HEK293 (cell line): ENCODE measurements at regions not wholly inside any gene's neighbourhood (a gene's known extent, or its start where the extent isn't known, plus 50 kb on each side); places are given as distances from the start of the nearest gene placed in this dataset.
A peak's percentile ranks its signal among the peaks of the same experiment; 100 is the strongest.

Experiments used
- HOXD13 ChIP-seq: sonication (generic); formaldehyde crosslinking; IDR thresholded peaks from 2 replicates; pipeline ENCODE4 v1.8.0; 2022; ENCODE audit warnings: missing genetic modification reagents, borderline replicate concordance
- INSM2 ChIP-seq: fragments of 450-650 bp; formaldehyde crosslinking; IDR thresholded peaks from 2 replicates; pipeline ENCODE4 v1.5.1; 2016; ENCODE audit warnings: missing biosample characterization, missing genetic modification characterization
- MYNN ChIP-seq: fragments of 450-650 bp; formaldehyde crosslinking; IDR thresholded peaks from 2 replicates; pipeline ENCODE4 v1.5.1; 2016; ENCODE audit warnings: missing biosample characterization, missing genetic modification characterization, borderline replicate concordance
- PBX3 ChIP-seq: sonication (generic); formaldehyde crosslinking; IDR thresholded peaks from 2 replicates; pipeline ENCODE4 v1.8.1; 2022; ENCODE audit warnings: mild to moderate bottlenecking, moderate library complexity, missing genetic modification reagents
- TCF7L2 ChIP-seq: IDR thresholded peaks from 2 replicates; pipeline ENCODE4 v1.6.1; 2011; ENCODE audit warnings: low read depth, mild to moderate bottlenecking, inconsistent platforms, low read length, moderate library complexity, borderline replicate concordance
- ZBTB10 ChIP-seq: fragments of 450-650 bp; formaldehyde crosslinking; IDR thresholded peaks from 2 replicates; pipeline ENCODE4 v1.5.1; 2016; ENCODE audit warnings: missing biosample characterization, missing genetic modification characterization
- ZBTB11 ChIP-seq: fragments of 450-650 bp; formaldehyde crosslinking; conservative IDR thresholded peaks from 2 replicates; pipeline ENCODE4 v1.5.1; 2016; ENCODE audit warnings: low read depth, missing biosample characterization, missing genetic modification characterization
- ZBTB20 ChIP-seq: fragments of 450-650 bp; formaldehyde crosslinking; IDR thresholded peaks from 2 replicates; pipeline ENCODE4 v1.5.1; 2016; ENCODE audit warnings: missing biosample characterization, missing genetic modification characterization
- ZBTB49 ChIP-seq: fragments of 450-650 bp; formaldehyde crosslinking; IDR thresholded peaks from 2 replicates; pipeline ENCODE4 v1.5.1; 2016; ENCODE audit warnings: missing biosample characterization, missing genetic modification characterization, low read depth
- ZFP69B ChIP-seq: fragments of 450-650 bp; formaldehyde crosslinking; IDR thresholded peaks from 2 replicates; pipeline ENCODE4 v1.5.1; 2016; ENCODE audit warnings: missing biosample characterization, missing genetic modification characterization
- ZNF10 ChIP-seq: fragments of 450-650 bp; formaldehyde crosslinking; IDR thresholded peaks from 2 replicates; pipeline ENCODE4 v1.5.1; 2017; ENCODE audit warnings: missing biosample characterization, missing genetic modification characterization
- ZNF175 ChIP-seq: fragments of 450-650 bp; formaldehyde crosslinking; IDR thresholded peaks from 2 replicates; pipeline ENCODE4 v1.5.1; 2016; ENCODE audit warnings: missing biosample characterization, missing genetic modification characterization
- ZNF211 ChIP-seq: fragments of 450-650 bp; formaldehyde crosslinking; IDR thresholded peaks from 2 replicates; pipeline ENCODE4 v1.5.1; 2016; ENCODE audit warnings: low read depth, missing biosample characterization, missing genetic modification characterization
- ZNF266 ChIP-seq: fragments of 450-650 bp; formaldehyde crosslinking; IDR thresholded peaks from 2 replicates; pipeline ENCODE4 v1.5.1; 2016; ENCODE audit warnings: missing biosample characterization, missing genetic modification characterization, low read depth
- ZNF274 ChIP-seq, 2 experiments: fragments of 200-500 bp in 1 of 2; fragments of 450-650 bp in 1 of 2; sonication (Bioruptor generic) in 1 of 2; formaldehyde crosslinking in 1 of 2; IDR thresholded peaks; 2 replicates each; pipeline versions ENCODE4 v1.5.1 to v1.6.1; 2014 to 2016; ENCODE audit warnings: borderline replicate concordance in 1 of 2, inconsistent platforms in 1 of 2, low read length in 1 of 2, missing biosample characterization in 1 of 2, missing genetic modification characterization in 1 of 2
- ZNF280D ChIP-seq: fragments of 450-650 bp; formaldehyde crosslinking; IDR thresholded peaks from 2 replicates; pipeline ENCODE4 v1.5.1; 2016; ENCODE audit warnings: missing biosample characterization, missing genetic modification characterization
- ZNF48 ChIP-seq: fragments of 450-650 bp; formaldehyde crosslinking; IDR thresholded peaks from 2 replicates; pipeline ENCODE4 v1.5.1; 2016; ENCODE audit warnings: missing biosample characterization, missing genetic modification characterization
- ZNF558 ChIP-seq: fragments of 450-650 bp; formaldehyde crosslinking; IDR thresholded peaks from 2 replicates; pipeline ENCODE4 v1.5.1; 2016; ENCODE audit warnings: missing biosample characterization, missing genetic modification characterization
- ZNF560 ChIP-seq: fragments of 450-650 bp; formaldehyde crosslinking; IDR thresholded peaks from 2 replicates; pipeline ENCODE4 v1.5.1; 2017; ENCODE audit warnings: missing biosample characterization, missing genetic modification characterization, borderline replicate concordance
- ZNF624 ChIP-seq: fragments of 450-650 bp; formaldehyde crosslinking; IDR thresholded peaks from 2 replicates; pipeline ENCODE4 v1.5.1; 2017; ENCODE audit warnings: missing biosample characterization, missing genetic modification characterization
- ZNF629 ChIP-seq: fragments of 450-650 bp; formaldehyde crosslinking; IDR thresholded peaks from 2 replicates; pipeline ENCODE4 v1.5.1; 2017; ENCODE audit warnings: missing biosample characterization, missing genetic modification characterization
- ZNF704 ChIP-seq: fragments of 450-650 bp; formaldehyde crosslinking; IDR thresholded peaks from 2 replicates; pipeline ENCODE4 v1.5.1; 2016; ENCODE audit warnings: missing biosample characterization, missing genetic modification characterization
- ZNF830 ChIP-seq: fragments of 450-650 bp; IDR thresholded peaks from 2 replicates; pipeline ENCODE4 v1.5.0; 2018; ENCODE audit warnings: missing biosample characterization, missing genetic modification characterization, low read depth, mild to moderate bottlenecking, moderate library complexity

- TF ChIP-seq ZBTB11 (no peak), MYNN (tag by site-specific recombination) (0 out of 2 replicates have a peak, but pooled peaks have one; percentile 25), ZBTB20 (tag by site-specific recombination) (peak; percentile 49; the same call in 1 of the 2 replicates), ZNF560 (tag by site-specific recombination) (no peak), ZNF266 (tag by site-specific recombination) (no peak), ZNF830 (tag by site-specific recombination) (no peak), ZNF624 (tag by site-specific recombination) (no peak), TCF7L2 (no peak), ZBTB49 (tag by site-specific recombination) (no peak), ZNF280D (tag by site-specific recombination) (no peak), PBX3 (CRISPR knock-in tag) (no peak), INSM2 (peak; percentile 94), ZNF704 (tag by site-specific recombination) (no peak), ZNF274 (IDR thresholded peaks at IDR 0.05; ENCODE audit: low read length) (no peak), ZNF274 (tag by site-specific recombination; IDR thresholded peaks at IDR 0.05; ENCODE audit: borderline replicate concordance) (no peak), ZNF10 (tag by site-specific recombination) (peak; percentile 83), HOXD13 (CRISPR knock-in tag) (no peak), ZNF175 (tag by site-specific recombination) (no peak), ZNF48 (tag by site-specific recombination) (no peak), ZNF558 (peak; percentile 80), ZBTB10 (tag by site-specific recombination) (0 out of 2 replicates have a peak, but pooled peaks have one; percentile 37), ZNF211 (tag by site-specific recombination) (no peak), ZNF629 (tag by site-specific recombination) (peak; percentile 97), ZFP69B (tag by site-specific recombination) (no peak)
Measured at GRCh38 chr15:58361273-58361759, 70.5 kb upstream of the LIPC start (continued).
